GM12878 (cell line): ENCODE measurements at regions not wholly inside any gene's neighbourhood (a gene's known extent, or its start where the extent isn't known, plus 50 kb on each side); places are given as distances from the start of the nearest gene placed in this dataset.

Source experiments
- CEBPB ChIP-seq, 2 experiments: fragments of 150-350 bp in 1 of 2; IDR thresholded peaks; 2 replicates each; pipeline ENCODE4 v1.6.1; 2012 to 2014; ENCODE audit warnings: low read depth in 2 of 2, low read length in 2 of 2, borderline replicate concordance in 1 of 2, inconsistent platforms in 1 of 2
- CTCF ChIP-seq, 3 experiments: IDR thresholded peaks in 2 of 3; conservative IDR thresholded peaks in 1 of 3; 2 replicates each; pipeline ENCODE4 v1.5.1; 2011; ENCODE audit warnings: low read depth in 3 of 3, low read length in 3 of 3, mild to moderate bottlenecking in 3 of 3, control low read depth in 2 of 3, moderate library complexity in 2 of 3, inconsistent platforms in 1 of 3, mixed read lengths in 1 of 3; ENCODE audit not compliant: control insufficient read depth in 2 of 3, insufficient read depth in 1 of 3; ENCODE audit errors: extremely low read depth in 1 of 3
- GATAD2B ChIP-seq: fragments of 450-650 bp; conservative IDR thresholded peaks from 2 replicates; pipeline ENCODE4 v1.6.1; 2017; ENCODE audit warnings: low read depth, mild to moderate bottlenecking, moderate library complexity
- MXI1 ChIP-seq: fragments of 150-350 bp; IDR thresholded peaks from 2 replicates; pipeline ENCODE4 v1.6.1; 2011; ENCODE audit warnings: low read depth, mild to moderate bottlenecking, inconsistent platforms, low read length, improper control_type of control experiment
- MYC ChIP-seq: IDR thresholded peaks from 2 replicates; pipeline ENCODE4 v1.6.1; 2011; ENCODE audit warnings: mild to moderate bottlenecking, low read length, moderate library complexity, inconsistent platforms; ENCODE audit not compliant: insufficient read depth, insufficient replicate concordance, insufficient read length, severe bottlenecking
- NFIC ChIP-seq: IDR thresholded peaks from 2 replicates; pipeline ENCODE4 v1.6.1; 2012; ENCODE audit warnings: low read depth, mild to moderate bottlenecking, inconsistent platforms, low read length, moderate library complexity
- NRF1 ChIP-seq: conservative IDR thresholded peaks from 2 replicates; pipeline ENCODE4 v1.6.1; 2011; ENCODE audit warnings: mild to moderate bottlenecking, low read depth, low read length, improper control_type of control experiment
- USF2 ChIP-seq: IDR thresholded peaks from 2 replicates; pipeline ENCODE4 v1.6.1; 2011; ENCODE audit warnings: low read depth, low read length, improper control_type of control experiment, borderline replicate concordance
- TF ChIP-seq, protein P1 (sequence below): fragments of 450-650 bp; IDR thresholded peaks from 2 replicates; pipeline ENCODE4 v1.6.1; 2016; ENCODE audit warnings: mild to moderate bottlenecking
- TF ChIP-seq, protein P2 (sequence below): IDR thresholded peaks from 2 replicates; pipeline ENCODE4 v1.6.1; 2011; ENCODE audit warnings: borderline replicate concordance, low read depth, mild to moderate bottlenecking, moderate library complexity, low read length; ENCODE audit not compliant: insufficient read depth, poor library complexity, severe bottlenecking
- TF ChIP-seq, protein P3 (sequence below): fragments of 450-650 bp; IDR thresholded peaks from 2 replicates; pipeline ENCODE4 v1.6.1; 2017; ENCODE audit warnings: mild to moderate bottlenecking, moderate library complexity

DNA sequence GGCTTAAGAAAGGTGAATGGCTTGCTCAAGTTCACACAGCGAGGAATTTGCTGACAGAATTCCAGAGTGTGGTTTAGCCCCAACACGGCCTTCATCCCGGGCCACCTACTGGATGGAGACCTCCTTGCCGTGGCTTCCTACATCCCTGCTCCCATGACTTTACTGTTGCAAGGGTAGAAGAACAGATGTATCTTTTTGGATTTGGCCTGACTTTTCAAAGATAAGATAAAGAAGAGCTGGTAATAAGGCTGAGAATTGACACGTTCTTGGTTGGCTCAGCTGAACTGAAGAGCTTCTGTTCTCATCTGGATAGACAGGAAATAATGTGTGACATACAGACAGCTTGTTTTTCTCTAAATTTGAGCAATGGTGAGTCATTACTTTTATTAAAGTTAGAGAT lies 113.1 kb downstream of the KLF5 start:
- TF ChIP-seq, protein P1, sequence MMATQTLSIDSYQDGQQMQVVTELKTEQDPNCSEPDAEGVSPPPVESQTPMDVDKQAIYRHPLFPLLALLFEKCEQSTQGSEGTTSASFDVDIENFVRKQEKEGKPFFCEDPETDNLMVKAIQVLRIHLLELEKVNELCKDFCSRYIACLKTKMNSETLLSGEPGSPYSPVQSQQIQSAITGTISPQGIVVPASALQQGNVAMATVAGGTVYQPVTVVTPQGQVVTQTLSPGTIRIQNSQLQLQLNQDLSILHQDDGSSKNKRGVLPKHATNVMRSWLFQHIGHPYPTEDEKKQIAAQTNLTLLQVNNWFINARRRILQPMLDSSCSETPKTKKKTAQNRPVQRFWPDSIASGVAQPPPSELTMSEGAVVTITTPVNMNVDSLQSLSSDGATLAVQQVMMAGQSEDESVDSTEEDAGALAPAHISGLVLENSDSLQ, result no peak
- TF ChIP-seq GATAD2B (no peak), CTCF (IDR thresholded peaks at IDR 0.05 in 2 of 3, conservative IDR thresholded peaks at IDR 0.05 in 1 of 3; ENCODE audit: control insufficient read depth in 2 of 3, extremely low read depth in 1 of 3, insufficient read depth in 1 of 3, low read depth in 3 of 3, low read length in 3 of 3) (no peak), MXI1 (no peak), USF2 (no peak), CEBPB (IDR thresholded peaks at IDR 0.05; ENCODE audit: borderline replicate concordance in 1 of 2, low read depth in 2 of 2, low read length in 2 of 2) (no peak), NRF1 (no peak), MYC (no peak), NFIC (no peak)
- TF ChIP-seq, protein P2, sequence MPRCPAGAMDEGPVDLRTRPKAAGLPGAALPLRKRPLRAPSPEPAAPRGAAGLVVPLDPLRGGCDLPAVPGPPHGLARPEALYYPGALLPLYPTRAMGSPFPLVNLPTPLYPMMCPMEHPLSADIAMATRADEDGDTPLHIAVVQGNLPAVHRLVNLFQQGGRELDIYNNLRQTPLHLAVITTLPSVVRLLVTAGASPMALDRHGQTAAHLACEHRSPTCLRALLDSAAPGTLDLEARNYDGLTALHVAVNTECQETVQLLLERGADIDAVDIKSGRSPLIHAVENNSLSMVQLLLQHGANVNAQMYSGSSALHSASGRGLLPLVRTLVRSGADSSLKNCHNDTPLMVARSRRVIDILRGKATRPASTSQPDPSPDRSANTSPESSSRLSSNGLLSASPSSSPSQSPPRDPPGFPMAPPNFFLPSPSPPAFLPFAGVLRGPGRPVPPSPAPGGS, result no peak
- TF ChIP-seq, protein P3, sequence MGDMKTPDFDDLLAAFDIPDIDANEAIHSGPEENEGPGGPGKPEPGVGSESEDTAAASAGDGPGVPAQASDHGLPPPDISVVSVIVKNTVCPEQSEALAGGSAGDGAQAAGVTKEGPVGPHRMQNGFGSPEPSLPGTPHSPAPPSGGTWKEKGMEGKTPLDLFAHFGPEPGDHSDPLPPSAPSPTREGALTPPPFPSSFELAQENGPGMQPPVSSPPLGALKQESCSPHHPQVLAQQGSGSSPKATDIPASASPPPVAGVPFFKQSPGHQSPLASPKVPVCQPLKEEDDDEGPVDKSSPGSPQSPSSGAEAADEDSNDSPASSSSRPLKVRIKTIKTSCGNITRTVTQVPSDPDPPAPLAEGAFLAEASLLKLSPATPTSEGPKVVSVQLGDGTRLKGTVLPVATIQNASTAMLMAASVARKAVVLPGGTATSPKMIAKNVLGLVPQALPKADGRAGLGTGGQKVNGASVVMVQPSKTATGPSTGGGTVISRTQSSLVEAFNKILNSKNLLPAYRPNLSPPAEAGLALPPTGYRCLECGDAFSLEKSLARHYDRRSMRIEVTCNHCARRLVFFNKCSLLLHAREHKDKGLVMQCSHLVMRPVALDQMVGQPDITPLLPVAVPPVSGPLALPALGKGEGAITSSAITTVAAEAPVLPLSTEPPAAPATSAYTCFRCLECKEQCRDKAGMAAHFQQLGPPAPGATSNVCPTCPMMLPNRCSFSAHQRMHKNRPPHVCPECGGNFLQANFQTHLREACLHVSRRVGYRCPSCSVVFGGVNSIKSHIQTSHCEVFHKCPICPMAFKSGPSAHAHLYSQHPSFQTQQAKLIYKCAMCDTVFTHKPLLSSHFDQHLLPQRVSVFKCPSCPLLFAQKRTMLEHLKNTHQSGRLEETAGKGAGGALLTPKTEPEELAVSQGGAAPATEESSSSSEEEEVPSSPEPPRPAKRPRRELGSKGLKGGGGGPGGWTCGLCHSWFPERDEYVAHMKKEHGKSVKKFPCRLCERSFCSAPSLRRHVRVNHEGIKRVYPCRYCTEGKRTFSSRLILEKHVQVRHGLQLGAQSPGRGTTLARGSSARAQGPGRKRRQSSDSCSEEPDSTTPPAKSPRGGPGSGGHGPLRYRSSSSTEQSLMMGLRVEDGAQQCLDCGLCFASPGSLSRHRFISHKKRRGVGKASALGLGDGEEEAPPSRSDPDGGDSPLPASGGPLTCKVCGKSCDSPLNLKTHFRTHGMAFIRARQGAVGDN, result no peak
